GM18909 (cell line): ENCODE measurements at regions not wholly inside any gene's neighbourhood (a gene's known extent, or its start where the extent isn't known, plus 50 kb on each side); places are given as distances from the start of the nearest gene placed in this dataset.

Experiments used
- ATAC-seq: cut with Tn5 transposase; IDR thresholded peaks from one replicate; pipeline ENCODE4 v1.9.1; 2021; ENCODE audit warnings: mild to moderate bottlenecking; ENCODE audit not compliant: unreplicated experiment, poor library complexity

DNA sequence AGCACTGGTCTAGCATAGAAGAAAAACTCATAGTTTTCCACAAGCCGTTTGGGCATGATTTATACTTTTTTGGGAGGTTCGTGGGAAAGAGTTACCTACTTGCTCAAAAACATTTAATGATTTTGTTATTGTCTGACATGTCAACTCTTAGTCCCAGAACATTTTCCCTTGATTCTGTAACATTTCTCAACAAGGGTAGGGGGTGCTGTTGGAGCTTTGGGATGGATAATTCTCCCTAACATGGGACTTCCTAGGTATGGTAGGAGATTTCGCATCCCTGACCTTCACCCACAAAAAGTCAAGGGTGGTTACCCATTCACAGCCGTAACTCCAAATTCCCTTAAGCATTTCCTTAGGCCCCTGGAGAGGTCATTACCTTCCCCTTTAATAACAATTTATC is 378.0 kb downstream of the YTHDC2 start:
- ATAC-seq, result no peak

- ATAC-seq, result no peak
These were observed 383.3 kb downstream of the YTHDC2 start for GRCh38 chr5:113896789-113897188.

DNA sequence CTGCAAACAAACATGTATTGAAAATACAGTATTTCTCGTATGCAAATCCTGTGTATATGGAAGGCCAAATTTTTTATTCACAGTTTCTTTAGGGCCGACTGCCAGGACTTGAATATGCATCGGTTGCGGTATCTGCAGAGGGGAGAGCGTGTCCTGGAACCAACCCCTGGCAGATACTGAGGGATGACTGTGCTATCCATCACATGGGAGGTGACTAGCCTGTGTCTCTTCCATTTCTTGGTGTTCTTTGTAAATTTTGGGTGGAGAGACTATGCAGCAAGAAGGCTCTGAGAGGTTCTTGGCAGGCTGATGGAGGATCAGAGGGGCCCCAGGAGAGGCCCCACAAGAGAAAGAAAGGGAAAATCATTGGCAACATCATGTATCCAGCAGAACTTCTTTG is 384.3 kb downstream of the YTHDC2 start:
- no peak for ATAC-seq

- ATAC-seq, result no peak
These were observed 386.6 kb downstream of the YTHDC2 start for GRCh38 chr5:113900141-113900540.

DNA sequence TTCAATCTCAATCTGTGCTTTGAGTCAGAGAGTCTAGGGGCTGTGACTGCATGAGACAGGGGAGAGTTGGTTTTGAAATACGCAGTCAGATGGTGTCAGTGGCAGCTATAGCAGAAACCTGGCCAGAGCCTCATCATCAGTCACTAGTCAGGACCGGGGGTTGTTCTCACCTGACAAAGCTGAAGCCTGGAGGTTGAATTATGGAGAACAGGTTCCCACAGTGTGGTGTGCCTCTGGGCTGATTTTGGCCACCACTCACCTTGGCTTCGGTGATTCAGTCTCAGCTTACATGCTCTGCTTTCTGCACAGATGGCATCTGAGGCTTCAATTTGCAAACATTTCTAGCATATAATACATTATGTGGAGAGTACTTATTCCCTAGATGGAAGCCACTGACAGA is 387.3 kb downstream of the YTHDC2 start:
- ATAC-seq, result no peak

GRCh38 chr5:113901718-113902117 is 388.2 kb downstream of the YTHDC2 start:
- no peak for ATAC-seq

DNA sequence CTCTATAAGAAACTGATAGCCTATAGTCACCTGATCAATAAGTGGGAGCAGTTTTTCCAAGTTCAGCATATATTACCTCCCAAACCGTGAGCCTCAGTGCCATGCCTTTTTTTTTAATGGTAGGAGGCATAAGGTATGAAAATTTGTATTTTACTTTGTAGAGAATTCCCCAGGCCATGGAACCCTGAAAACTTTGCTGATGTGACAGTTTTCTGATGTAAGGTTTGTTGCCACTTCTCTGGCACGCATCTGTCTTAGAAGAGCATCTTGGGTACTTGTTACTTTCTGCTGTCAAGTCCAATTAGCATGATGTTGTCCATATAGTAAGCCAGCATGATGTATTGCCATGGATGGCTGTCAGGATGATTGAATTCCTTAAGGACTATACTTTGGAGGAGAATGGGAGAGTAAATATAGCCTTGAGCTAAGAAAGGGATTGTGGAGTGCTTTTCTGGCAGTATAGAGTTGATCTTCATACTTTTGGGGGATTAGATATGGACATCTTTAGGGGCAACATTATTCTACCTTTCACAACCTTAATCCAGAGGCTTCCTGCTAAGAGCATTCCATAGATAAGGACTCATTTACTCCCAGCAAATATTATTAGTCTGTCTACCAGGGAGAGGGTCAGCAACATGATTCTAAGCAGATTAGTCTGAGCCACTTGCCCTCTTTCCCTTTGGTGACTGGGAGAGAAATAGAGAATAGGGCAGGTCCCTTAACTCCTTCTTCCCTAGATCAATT is 389.6 kb downstream of the YTHDC2 start:
- ATAC-seq, result no peak

DNA sequence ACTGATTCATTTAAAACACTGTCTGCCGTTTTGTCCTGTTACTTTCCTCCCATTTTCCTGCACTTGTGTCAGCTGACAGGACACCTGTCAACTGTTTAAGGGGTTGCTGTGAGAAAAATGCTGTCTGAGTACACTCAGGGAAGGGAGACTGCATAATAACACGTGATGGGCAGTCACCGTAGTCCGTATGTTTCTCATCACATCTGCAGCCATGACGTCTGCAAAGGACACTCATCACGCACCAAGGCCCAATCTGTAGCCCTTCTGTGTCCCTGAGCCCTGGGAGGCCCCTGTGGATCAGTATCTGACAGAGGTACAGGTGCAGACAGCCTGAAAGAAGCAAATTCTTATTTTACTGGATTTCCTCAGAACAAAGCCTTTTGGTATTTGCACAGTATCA is 396.3 kb downstream of the YTHDC2 start:
- ATAC-seq, result no peak

DNA sequence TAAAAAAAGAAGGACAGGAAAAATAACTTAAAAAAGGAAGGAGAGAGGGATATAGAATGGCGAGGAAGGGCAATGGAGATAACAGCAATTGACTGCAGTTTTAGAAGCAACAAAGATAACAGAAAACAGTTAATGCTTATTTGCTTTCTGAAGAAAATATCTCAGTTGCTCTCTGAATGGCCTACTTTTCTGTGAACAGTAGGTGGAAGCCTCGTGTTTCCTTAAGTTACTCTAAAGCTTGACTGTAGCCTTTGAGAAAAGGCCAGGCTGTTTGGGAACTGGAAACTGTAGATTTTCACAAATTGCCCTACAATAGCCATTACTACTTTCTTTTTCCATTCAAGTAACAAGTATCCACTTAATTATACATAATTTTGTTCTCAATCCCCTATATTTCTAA is 404.5 kb downstream of the YTHDC2 start:
- no peak for ATAC-seq

DNA sequence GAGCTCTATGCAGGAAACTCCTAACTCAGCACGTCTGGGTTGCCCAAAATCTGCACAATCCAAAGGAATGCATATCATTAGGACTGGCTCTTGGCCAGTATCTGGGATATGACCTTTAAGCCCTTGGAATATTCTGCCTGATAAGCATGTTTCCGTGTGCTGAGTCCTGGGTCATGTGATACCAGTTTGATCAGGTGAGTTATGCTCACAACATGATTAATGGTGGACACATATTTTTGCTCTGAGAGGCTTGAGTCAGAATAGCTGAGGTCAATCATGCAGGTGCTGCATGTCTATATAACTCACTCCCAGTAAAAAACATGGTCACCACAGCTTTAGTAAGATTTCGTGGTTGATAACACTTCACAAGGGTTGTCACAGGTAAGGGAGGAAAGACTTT is 408.8 kb downstream of the YTHDC2 start:
- no peak for ATAC-seq

- no peak for ATAC-seq
These were observed 422.0 kb downstream of the YTHDC2 start for GRCh38 chr5:113935453-113935852.

- ATAC-seq, result no peak
These were observed 423.8 kb downstream of the YTHDC2 start for GRCh38 chr5:113937301-113937700.

- no peak for ATAC-seq
These were observed 421.9 kb upstream of the KCNN2 start for GRCh38 chr5:113939988-113940387.

DNA sequence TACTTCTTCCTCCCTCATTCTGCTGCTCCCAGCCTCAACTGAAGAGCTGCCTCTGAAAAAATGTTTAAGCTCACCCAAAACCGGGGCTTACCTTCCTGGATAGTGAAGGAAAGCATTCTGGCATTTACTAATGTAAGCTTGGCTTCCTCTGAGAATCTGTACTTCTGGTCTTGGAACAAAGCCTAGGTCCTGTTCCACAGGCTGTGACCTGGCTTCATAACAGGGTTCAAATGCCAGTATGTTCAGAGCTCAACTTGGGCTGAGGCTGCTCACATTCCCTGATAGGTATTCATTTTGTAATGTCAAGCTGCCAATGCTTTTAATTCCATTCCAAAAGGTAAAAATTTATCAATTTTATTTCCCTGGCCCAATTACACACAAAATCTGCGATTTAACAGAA is 411.7 kb upstream of the KCNN2 start:
- no peak for ATAC-seq

DNA sequence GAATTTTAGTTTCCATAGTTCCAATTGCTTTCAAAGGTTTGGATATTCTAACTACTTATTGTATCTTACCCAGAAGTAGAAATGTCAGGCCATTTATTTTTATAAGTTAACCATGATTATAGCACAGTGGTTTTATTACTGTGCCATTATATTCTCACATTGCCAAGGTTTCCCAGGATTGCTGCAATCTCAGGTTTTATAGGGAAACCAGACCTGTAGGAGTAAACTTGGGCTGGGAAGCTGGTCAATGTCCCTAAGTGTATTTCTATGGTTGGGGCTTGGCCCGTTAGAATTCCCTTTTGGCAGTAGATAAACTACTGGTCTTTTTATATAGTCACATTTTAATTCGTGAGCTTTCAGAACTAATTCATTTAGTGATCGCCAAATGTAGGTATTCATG is 396.6 kb upstream of the KCNN2 start:
- ATAC-seq, result no peak

DNA sequence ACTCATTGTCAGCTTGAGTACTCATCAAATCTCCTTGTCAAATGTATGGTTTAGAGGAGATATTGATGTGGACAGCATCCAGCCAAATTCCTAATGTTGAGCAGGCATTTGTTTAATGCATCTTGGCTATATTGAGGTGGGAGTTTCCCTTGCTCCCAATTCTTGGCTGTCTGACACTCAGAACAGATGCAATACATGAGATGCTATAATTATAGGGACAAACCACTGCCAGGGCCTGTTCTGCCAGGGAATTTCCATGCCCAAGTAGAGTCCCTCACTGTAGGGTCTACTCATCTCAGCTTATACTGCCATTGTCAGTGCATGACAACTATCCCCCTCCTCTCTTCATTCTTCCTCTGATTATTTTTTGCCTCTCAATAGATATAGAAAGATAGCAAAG is 392.0 kb upstream of the KCNN2 start:
- no peak for ATAC-seq

- ATAC-seq, result no peak
These were observed 390.4 kb upstream of the KCNN2 start for GRCh38 chr5:113971454-113971853.

DNA sequence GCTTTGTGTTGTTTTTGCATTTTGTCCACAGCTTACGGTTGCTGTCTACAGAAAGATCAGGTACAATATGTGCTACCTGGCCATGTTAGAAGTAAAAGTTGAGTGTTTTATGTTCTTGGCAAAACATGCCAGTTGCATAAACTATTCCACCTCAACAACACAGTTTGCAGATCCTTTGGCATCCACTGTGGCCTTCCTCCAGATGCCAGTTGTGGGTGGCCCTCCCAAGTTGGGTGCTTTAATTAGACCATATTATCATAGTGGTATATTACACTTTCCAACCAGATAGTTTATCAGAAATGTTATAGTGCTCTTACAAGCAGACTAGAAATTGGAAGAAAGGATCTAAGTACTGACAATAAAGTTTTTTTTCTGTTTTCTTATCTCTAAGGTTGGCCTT is 386.9 kb upstream of the KCNN2 start:
- no peak for ATAC-seq

- no peak for ATAC-seq
These were observed 376.9 kb upstream of the KCNN2 start for GRCh38 chr5:113984928-113985327.

DNA sequence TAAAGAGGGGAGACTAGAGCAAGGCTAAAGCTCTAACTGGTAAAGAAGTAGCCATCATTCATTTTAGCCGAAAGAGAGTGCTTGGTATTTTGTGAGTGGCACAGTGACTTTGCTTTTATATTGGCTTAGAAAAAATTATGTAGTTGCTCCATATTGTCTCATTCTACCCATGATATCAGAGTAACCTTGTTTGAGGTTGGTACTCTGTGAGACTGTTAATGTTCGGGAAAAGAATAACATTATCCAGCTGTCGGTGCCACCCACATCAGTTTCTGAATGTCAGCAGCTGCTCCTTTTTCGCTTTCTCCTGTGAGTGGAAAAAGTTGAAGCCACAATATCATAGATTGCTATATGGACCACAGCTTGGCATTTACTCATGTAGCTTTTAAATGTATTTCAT is 376.4 kb upstream of the KCNN2 start:
- no peak for ATAC-seq

- ATAC-seq, result no peak
These were observed 372.5 kb upstream of the KCNN2 start for GRCh38 chr5:113989278-113989912.

- ATAC-seq, result no peak
These were observed 372.0 kb upstream of the KCNN2 start for GRCh38 chr5:113989913-113990305.
